GM18498 (cell line): ENCODE measurements at regions not wholly inside any gene's neighbourhood (a gene's known extent, or its start where the extent isn't known, plus 50 kb on each side); places are given as distances from the start of the nearest gene placed in this dataset.

ENCODE experiments used
- ATAC-seq: cut with Tn5 transposase; IDR thresholded peaks from one replicate; pipeline ENCODE4 v1.9.1; 2021; ENCODE audit warnings: mild to moderate bottlenecking, moderate library complexity; ENCODE audit not compliant: unreplicated experiment

DNA sequence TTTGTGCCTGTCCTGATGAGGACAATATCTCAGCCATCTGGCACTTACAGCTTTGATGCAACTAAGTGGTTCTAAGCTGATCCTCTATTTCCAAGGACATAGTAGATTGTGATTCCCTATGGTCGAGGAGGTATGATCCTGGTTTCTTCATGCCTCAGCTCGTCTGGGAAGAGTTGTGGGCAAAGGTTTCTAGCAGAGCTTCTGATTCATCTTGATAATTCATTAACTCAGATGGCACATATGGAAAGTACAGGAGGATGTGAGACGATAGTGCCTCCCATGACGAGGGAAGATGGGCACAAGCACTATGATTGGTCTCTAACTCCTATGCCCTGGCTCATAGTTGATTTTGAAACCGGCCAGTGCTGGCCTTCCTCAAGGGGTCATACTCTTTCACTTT lies 334.2 kb upstream of the SEMA6D start:
- no peak for ATAC-seq

DNA sequence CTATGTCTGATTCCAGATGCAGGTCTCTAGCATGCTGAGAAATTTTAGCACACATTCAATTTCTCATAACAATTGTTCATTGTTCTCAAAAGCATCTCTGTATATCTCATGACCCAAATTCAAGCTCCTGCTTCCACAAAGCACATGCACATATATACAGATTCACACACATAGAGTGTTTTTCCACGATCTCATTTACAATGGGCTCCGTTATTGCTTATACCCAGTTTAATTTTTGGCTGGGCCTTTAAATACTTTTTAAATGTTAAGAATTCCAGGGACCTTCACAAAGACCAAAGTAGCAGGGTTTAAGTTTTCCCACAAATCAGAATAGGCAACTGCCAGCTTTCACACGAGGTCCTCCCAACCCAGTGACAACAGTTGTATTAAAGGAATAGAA lies 333.5 kb upstream of the SEMA6D start:
- no peak for ATAC-seq

GRCh38 chr15:47384341-47384740 lies 333.0 kb upstream of the SEMA6D start:
- no peak for ATAC-seq

DNA sequence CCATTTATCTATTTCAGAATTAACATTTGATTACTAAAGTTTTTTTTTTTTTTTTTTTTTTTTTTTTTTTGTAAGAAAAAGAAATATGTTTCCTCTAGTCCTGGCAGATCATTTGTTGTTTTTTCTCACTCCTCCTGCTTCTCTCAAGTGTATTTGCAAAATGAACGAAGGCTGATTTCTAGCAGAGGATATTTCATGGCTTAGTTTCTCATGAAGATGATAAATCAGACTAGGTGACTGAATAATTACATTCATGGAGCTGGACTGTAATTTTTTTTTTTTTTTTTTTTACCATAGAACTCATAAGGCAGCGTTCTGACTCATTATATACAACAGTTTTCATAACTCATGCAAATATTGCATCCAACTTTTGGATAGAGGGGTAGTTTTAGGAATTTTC lies 332.5 kb upstream of the SEMA6D start:
- ATAC-seq = no peak

GRCh38 chr15:47386459-47386858 lies 330.8 kb upstream of the SEMA6D start:
- no peak for ATAC-seq

DNA sequence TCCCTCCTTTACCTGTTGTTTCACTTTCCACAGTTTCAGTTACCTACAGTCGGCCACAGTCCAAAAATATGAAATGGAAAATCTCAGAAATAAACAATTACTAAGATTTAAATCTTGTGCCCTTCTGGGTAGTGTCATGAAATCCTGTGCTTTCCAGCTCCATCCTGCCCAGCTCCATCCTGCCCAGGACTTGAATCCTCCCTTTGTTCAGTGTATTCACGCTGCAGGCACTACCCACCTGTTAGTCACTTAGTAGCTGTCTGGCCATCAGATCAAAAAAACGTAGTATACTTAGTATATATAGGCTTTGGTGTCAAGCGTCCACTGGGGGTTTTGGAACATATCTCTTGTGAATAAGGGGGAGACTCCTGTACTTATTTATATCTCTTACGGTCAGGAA lies 329.0 kb upstream of the SEMA6D start:
- ATAC-seq = no peak

DNA sequence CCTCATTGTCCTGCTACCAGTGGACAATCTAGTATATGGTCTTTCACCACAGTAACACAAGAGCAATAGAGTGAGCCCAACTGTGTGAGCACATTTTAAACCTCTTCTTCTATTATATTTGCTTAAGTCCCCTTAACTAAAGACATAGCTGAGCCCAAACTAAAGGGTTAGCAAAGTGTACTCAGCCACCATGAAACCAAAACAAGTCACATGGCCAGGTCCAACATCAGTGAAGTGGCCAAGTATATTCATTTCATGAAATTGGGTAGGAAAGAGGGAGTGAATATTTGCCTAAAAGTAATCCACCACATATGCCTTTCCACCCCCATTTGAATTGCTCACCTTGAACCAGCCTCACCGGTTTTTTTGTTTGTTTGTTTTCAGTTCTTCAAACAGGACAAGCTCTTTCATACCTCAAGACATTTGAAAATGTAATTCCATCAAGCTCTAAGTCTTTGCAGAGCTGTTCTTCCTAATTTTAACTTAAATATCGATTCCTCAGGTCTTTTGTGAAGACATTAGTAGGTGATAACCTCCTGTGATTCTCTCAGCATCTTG lies 327.0 kb upstream of the SEMA6D start:
- no peak for ATAC-seq

DNA sequence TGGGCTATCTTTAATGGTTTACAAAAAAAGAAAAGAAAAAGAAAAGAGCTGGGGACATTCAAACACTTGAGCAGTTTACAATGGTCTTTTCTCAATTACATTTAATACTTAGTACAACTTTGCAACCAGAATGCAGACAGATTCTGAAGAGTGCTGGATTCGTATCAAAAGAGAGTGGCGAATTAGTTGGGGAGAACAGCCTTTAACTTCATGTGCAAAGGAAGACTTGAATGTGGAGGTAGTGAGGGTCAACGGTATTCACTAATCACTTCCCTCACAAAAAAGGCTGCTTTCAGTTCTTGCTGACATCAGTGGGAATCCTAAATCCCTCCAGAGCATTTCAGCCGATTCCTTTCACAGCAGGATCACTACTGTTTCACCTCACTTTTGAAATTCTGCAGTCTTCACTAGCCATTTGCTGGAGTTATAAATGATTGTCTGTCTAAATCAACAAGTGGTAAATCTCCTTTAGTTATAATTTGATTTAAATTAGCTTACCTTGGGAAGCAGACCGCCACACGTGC lies 323.0 kb upstream of the SEMA6D start:
- ATAC-seq = no peak

DNA sequence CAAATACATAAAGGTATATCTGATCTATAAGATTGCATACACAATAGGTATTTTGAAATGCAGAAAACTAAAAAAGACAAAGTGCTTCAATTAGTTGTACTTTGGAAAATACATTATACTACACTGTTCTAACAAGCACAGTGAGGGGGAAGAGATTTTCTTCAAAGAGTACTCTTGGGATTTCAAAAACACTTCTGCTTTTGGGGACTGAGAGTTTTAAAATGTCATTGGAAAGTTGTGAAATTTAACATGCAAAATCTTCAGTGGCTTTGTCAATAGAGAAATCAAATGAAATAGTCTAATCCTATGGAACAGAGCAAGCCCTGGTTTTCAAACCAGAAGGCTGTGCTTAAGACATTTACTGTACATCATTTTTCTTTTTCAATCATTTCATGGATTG lies 322.2 kb upstream of the SEMA6D start:
- no peak for ATAC-seq

GRCh38 chr15:47397655-47398054 lies 319.6 kb upstream of the SEMA6D start:
- no peak for ATAC-seq

DNA sequence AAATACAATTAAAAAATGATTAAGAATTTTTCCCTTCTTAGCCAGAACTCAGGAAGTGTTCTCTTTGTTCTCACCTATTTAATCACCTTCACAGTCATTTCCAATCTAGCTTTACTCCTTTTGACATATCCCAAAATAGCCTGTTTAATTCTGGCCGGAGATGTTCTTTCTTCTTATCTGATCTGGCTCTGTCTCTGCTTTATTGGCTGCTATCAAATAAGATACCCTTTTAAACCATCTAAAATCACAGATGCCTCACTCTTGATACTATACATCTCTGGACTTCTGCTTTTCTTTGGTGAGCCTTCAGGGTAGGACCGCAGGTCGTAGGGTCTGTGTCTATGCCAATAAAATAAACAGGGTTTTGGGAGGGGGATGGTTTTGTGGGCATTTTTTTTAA lies 319.2 kb upstream of the SEMA6D start:
- no peak for ATAC-seq

DNA sequence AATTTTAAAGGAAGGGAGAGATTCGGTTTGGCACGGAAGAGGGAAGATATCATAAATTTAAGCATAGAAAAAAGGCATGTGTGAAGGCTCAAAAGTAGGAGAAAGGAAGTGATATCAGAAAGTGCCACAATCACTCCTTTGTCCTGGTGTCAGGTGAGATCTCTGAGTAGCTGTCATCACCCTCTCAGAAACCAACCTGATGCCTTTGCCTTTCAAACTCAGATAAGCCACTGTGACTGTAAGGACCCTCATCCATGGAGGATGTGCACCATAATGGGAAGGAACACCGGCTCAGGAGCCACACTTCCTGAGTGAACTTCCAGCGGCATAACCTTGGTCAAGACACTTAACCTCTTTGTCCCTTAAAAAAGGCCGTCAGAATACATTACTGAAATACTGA lies 318.7 kb upstream of the SEMA6D start:
- ATAC-seq = no peak

DNA sequence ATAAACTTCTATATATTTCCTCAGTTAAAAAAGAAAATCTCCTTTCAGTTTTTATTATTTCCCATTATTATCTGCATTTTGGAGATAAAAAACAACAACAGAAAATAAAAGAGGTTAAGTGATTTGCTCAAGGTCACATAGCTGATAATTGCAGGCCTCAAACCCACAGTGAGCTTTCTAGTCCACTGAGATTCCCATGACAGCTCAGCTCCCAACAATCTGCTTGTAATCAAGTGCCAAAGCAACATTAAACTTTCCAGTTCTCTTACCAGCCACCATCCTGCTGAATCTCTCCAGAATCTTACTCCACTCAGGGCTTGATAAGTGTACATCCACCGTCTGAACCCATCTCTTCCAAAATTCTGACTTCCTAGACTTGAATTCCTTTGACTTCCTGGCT lies 318.2 kb upstream of the SEMA6D start:
- ATAC-seq = no peak

DNA sequence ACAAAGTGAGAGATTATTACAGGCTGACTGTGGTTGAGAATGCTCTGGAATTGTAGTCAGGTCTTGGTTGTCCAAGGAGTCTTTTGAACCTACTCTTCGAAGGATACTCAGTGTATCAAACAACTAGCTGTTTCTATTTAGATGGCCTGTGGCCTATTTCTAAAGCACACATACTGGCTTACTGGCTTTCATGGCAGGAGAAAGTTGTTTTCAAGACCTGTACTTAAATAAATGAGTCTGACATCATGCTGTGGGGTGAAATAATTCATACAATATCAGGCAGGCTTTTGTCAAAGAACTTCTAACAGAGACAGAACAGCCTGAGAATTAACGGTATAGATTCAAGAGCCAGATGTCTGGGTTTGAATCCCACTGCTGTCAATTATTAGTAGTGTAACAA lies 316.7 kb upstream of the SEMA6D start:
- no peak for ATAC-seq

DNA sequence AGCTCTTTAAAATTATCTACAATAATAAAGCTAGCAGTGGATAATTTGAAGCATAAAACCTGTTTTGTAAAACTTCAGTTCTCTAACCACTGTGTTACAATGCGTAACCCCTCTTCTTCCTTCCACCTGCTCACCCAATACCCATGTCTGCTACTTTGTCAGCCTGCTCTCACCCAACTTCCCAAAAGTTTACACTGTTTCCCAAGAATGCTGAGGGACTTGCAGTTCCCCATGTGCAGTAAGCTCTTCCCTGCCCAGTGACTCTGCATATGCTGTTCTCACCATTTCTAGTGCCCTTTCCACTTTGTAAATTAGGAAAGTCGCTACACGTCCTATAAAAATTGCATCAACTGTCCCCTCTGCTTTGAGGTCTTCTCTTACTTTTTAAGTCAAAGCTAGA lies 315.9 kb upstream of the SEMA6D start:
- no peak for ATAC-seq

DNA sequence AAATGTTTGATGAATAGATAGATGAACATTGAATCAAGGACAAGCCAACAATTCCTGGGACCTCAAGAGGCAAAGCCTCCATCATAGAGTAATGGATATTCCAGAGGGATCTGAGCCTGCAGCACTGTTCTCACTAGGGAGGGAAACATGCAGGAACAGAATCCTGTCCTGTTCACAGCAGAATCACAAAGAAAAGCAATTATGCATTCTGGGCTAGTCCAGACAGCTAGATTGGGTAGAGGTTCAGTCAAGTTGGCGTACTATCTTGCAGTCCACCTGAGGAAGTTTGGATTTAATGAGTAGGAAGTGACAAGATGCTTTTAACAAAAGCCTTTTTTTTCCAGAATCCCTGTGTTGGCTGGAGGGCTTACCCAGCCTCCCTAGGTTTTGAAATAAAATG lies 314.5 kb upstream of the SEMA6D start:
- no peak for ATAC-seq

DNA sequence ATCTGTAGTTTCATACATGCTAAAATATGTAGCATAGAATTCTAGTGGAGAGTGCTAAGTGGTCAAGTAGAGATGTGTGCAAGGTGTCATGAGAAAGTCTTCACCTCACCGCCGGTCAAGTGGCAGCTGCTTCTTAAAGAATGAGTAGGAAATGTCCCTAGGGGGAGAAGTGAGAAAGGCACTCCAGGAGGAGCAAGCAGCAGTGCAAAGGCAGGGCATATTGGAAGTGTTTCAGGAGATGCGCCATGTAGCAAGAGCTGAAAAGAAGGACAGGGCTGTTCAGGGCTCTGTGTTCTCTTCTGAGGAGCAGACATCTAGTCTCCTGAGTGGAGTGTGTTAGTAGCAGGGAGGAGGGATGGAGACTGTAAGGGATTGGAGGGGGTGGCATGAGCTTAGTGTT lies 312.4 kb upstream of the SEMA6D start:
- no peak for ATAC-seq

GRCh38 chr15:47405365-47406162 lies 311.7 kb upstream of the SEMA6D start:
- no peak for ATAC-seq

DNA sequence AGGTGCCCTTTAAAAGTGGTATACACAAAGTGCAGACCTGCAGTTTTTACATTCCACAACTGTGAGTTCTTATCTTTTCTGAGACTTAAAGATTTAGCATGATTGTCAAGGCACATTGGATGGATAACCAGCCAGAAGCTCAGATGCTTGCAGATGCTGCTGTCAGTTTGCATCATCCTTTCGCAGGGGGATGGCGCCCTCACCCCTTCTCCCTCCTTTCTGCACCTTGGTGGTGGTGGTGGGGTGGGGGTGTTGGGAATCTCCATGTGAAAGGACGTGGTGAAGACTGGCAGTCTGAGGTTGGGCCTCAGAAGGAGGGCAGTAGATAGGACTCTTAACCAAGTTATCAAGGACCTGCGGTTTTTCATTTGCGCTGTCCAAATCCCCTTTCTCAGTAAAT lies 309.6 kb upstream of the SEMA6D start:
- no peak for ATAC-seq

GRCh38 chr15:47409038-47409437 lies 308.3 kb upstream of the SEMA6D start:
- no peak for ATAC-seq

- ATAC-seq = no peak
These were observed 307.7 kb upstream of the SEMA6D start for GRCh38 chr15:47409600-47409999.

DNA sequence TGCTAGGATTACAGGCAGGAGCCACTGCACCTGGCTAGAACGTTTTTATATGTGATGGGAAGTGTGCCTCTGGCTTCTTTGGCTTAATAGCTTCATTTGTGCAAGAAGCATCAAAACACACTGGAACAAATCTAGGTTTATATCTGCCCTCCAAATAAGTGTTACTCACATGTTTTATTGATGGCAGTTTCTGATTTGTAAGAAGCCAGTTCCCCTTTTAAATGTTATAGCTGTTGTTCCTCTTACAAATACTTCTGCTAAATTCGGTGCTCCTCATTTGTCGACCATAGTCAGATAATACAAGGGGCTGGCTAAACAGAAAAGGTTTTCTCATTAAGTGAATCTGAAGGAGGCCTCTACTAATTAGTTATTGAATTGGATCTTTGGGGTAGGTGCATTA lies 307.1 kb upstream of the SEMA6D start:
- no peak for ATAC-seq

DNA sequence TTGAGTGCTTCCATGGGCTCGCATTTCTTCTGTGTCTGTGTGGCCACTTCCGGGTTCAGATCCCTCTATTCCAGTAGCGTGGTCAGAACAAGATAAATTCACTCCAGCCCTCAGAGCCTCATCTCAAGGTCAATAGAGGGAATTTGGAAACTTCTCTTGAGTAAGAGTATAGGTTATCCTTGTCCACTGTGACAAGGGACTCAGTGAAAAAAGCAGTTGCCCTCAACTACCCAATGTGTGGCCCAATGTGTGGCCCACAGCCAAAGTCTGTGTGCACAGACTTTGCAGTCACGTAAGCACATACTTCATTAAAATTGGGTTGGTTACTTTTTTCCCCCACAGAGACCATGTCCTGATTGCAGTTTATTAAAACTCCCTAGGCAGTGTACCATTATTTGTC lies 305.6 kb upstream of the SEMA6D start:
- no peak for ATAC-seq
